Thyroid gland (tissue), 4 donors: ENCODE measurements at regions not wholly inside any gene's neighbourhood (a gene's known extent, or its start where the extent isn't known, plus 50 kb on each side); places are given as distances from the start of the nearest gene placed in this dataset.
A peak's percentile ranks its signal among the peaks of the same experiment; 100 is the strongest.

Experiments
- DNase-seq, 2 donors: peaks; one replicate each; pipeline ENCODE4 v3.0.0-alpha.2; 2019
- H3K27ac ChIP-seq, 3 donors: fragments of 200-600 bp; sonication (generic); 1 replicate in 2 of 3; 2 replicates in 1 of 3; pipeline ENCODE4 v1.5.1; 2016 to 2019; ENCODE audit warnings: mild to moderate bottlenecking in 1 of 3, moderate library complexity in 1 of 3
- H3K27me3 ChIP-seq: fragments of 200-600 bp; sonication (generic); one replicate; pipeline ENCODE4 v1.5.1; 2019
- H3K36me3 ChIP-seq, 2 donors: fragments of 200-600 bp; sonication (generic); one replicate each; pipeline ENCODE4 v1.5.1; 2016 to 2019
- H3K4me1 ChIP-seq, 2 donors: fragments of 200-600 bp; sonication (generic); one replicate each; pipeline ENCODE4 v1.5.1; 2017 to 2019
- H3K4me3 ChIP-seq, 3 donors: fragments of 200-600 bp; sonication (generic); replicated peaks in 1 of 3; 1 replicate in 2 of 3; 2 replicates in 1 of 3; pipeline ENCODE4 v1.5.1; 2016; ENCODE audit warnings: mild to moderate bottlenecking in 1 of 3
- H3K9me3 ChIP-seq: fragments of 200-600 bp; sonication (generic); one replicate; pipeline ENCODE4 v1.5.1; 2017
- POLR2A ChIP-seq, 2 donors: fragments of 450-650 bp; IDR thresholded peaks; one replicate each; pipeline ENCODE4 v1.6.1; 2017; ENCODE audit warnings: antibody characterized with exemption in 2 of 2, mild to moderate bottlenecking in 2 of 2, moderate library complexity in 1 of 2
- WGBS, 2 donors: methylation state at CpG; one replicate each; pipeline ENCODE4 v1.1.5; 2017; 5-methylcytosine and 5-hydroxymethylcytosine counted together
- intact Hi-C: fragments of 100-400 bp; cut with DNase I; formaldehyde crosslinking; loops from one replicate; pipeline ENCODE4 v1.15.1; 2023
- TF ChIP-seq, protein P1 (sequence below), 6 experiments: fragments of 200-600 bp in 3 of 6; fragments of 450-650 bp in 3 of 6; sonication (generic) in 3 of 6; IDR thresholded peaks; one replicate each; pipeline ENCODE4 v1.5.1; 2016 to 2019; ENCODE audit warnings: antibody characterized with exemption in 6 of 6, mild to moderate bottlenecking in 2 of 6, inconsistent platforms in 1 of 6, moderate library complexity in 1 of 6

DNA sequence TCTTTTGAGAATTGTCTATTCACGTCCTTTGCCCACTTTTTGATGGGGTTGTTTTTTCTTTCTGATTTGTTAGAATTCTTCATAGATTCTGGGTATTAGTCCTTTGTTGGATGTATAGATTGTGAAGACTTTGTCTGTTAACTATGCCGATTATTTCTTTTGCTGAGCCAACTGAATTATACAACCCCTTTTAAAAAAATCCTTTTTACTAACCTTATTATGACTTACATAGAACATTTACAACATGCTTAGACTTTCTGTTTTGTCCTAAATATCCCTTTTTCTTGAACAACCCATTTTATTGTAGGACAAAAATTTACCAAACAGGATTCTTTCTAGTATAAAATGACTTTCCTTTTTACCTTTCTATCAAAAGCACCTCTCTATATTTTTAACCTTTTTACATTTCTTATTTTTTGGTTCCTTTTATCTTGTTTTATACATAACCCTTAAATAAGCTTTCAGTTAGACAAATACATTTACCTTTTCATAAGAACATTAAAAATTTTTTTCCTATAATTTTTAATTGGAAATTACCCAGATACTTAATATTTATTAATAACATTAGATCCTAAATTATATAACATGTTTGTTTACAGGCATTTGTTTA is 70.4 kb upstream of the TTLL7 start:
- intact Hi-C loops, result no loop called here
- no peak for DNase-seq
- no peak overlapping the region for H3K4me3 ChIP-seq
- H3K27me3 ChIP-seq, result no peaks in the 10 kb centered on the region
- H3K4me1 ChIP-seq, result no peaks in the 10 kb centered on the region
- 90 to 96% methylated on average over 2 of the region's 2 CpGs for WGBS, 2 donors
- TF ChIP-seq, protein P1, sequence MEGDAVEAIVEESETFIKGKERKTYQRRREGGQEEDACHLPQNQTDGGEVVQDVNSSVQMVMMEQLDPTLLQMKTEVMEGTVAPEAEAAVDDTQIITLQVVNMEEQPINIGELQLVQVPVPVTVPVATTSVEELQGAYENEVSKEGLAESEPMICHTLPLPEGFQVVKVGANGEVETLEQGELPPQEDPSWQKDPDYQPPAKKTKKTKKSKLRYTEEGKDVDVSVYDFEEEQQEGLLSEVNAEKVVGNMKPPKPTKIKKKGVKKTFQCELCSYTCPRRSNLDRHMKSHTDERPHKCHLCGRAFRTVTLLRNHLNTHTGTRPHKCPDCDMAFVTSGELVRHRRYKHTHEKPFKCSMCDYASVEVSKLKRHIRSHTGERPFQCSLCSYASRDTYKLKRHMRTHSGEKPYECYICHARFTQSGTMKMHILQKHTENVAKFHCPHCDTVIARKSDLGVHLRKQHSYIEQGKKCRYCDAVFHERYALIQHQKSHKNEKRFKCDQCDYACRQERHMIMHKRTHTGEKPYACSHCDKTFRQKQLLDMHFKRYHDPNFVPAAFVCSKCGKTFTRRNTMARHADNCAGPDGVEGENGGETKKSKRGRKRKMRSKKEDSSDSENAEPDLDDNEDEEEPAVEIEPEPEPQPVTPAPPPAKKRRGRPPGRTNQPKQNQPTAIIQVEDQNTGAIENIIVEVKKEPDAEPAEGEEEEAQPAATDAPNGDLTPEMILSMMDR (IDR thresholded peaks at IDR 0.05), result no peak
- no peak for TF ChIP-seq POLR2A (IDR thresholded peaks at IDR 0.05)
- no peak overlapping the region for H3K27ac ChIP-seq
- no peaks in the 10 kb centered on the region for H3K9me3 ChIP-seq
- H3K36me3 ChIP-seq, result no peaks in the 10 kb centered on the region

- 96 to 97% methylated on average over 1 of the region's 1 CpG for WGBS, 2 donors
- Histone ChIP-seq H3K36me3 (no peaks in the 10 kb centered on the region), H3K4me1 (peaks cover 0 to 6% of the 10 kb centered on the region in 2 donors), H3K9me3 (no peaks in the 10 kb centered on the region), H3K27me3 (no peaks in the 10 kb centered on the region), H3K4me3 (no peak overlapping the region), H3K27ac (no peak overlapping the region)
- no peak for TF ChIP-seq POLR2A (IDR thresholded peaks at IDR 0.05)
- TF ChIP-seq, protein P1 (IDR thresholded peaks at IDR 0.05), result no peak
- intact Hi-C loops, result no loop called here
- no peak for DNase-seq
Measured at GRCh38 chr1:84062496-84062895, 63.6 kb upstream of the TTLL7 start.

GRCh38 chr1:84061336-84061735 is 62.4 kb upstream of the TTLL7 start:
- intact Hi-C loops, result no loop called here
- 77 to 81% methylated on average over 2 of the region's 2 CpGs for WGBS, 2 donors
- Histone ChIP-seq H3K27ac (no peak overlapping the region), H3K27me3 (no peaks in the 10 kb centered on the region), H3K9me3 (no peaks in the 10 kb centered on the region), H3K4me3 (no peak overlapping the region), H3K36me3 (no peaks in the 10 kb centered on the region), H3K4me1 (peaks cover 0 to 6% of the 10 kb centered on the region in 2 donors)
- no peak for DNase-seq
- no peak for TF ChIP-seq POLR2A (IDR thresholded peaks at IDR 0.05)
- TF ChIP-seq, protein P1 (IDR thresholded peaks at IDR 0.05), result no peak

DNA sequence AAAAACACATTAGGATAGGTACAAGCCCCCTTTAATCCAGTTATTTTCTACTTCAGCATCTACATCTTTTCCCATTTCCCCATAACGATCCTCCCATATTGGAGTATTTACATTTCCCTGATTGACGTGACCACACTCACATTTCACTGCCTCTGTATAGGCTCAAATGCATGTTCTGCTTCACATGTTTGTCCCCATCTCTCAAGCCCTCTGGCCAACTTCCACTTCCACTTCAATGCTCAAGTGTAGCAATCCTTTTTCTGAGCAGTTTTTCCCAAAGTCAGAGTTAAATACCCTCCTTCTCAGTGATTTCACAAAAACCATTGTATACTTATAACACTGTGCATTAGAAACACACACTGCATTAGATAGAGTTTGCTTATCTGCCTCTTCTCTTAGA is 61.8 kb upstream of the TTLL7 start:
- Histone ChIP-seq H3K36me3 (no peaks in the 10 kb centered on the region), H3K27ac (peak overlapping the region in 1 of 3 donors; percentile 38), H3K4me1 (peaks cover 0 to 6% of the 10 kb centered on the region in 2 donors), H3K4me3 (no peak overlapping the region), H3K27me3 (no peaks in the 10 kb centered on the region), H3K9me3 (no peaks in the 10 kb centered on the region)
- TF ChIP-seq, protein P1 (IDR thresholded peaks at IDR 0.05), result no peak
- TF ChIP-seq POLR2A (IDR thresholded peaks at IDR 0.05), result no peak
- DNase-seq, result peak; percentile 73 to 79
- intact Hi-C loops, result no loop called here
- 21 to 25% methylated on average over 2 of the region's 2 CpGs for WGBS, 2 donors

DNA sequence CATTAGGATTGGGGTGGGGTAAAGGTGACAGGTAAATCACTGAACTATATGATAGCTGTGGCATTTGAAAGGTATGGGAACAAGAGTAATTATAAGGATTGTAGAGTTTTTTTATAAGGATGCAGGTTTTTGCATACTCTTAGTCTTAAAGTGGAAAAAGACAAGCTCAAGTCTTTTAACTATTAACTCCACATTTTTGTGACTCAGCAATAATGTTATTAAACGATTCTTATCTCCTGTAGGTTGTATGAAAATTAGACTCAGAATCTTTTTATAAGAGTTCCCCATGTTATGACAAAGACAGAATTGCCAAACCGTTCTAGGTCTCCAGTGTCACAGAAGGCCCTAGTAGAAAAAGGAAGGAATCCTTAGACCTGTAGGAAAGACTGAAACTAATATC is 49.9 kb upstream of the TTLL7 start:
- Histone ChIP-seq H3K27me3 (no peaks in the 10 kb centered on the region), H3K27ac (no peak overlapping the region), H3K4me1 (no peaks in the 10 kb centered on the region), H3K36me3 (no peaks in the 10 kb centered on the region), H3K9me3 (no peaks in the 10 kb centered on the region), H3K4me3 (no peak overlapping the region)
- no peak for DNase-seq
- intact Hi-C loops, result no loop called here
- WGBS, 2 donors, result 82 to 91% methylated on average over 2 of the region's 2 CpGs
- TF ChIP-seq, protein P1 (IDR thresholded peaks at IDR 0.05), result no peak
